Body of pancreas (tissue), 4 donors: ENCODE measurements at regions not wholly inside any gene's neighbourhood (a gene's known extent, or its start where the extent isn't known, plus 50 kb on each side); places are given as distances from the start of the nearest gene placed in this dataset.

Experiments
- ATAC-seq: fragments of 150-250 bp; one replicate; pipeline ENCODE4 v1.9.1; 2016
- DNase-seq, 4 donors: peaks; one replicate each; pipeline ENCODE4 v3.0.0-alpha.2; 2019
- H3K27ac ChIP-seq, 4 donors: fragments of 200-600 bp; sonication (generic); 1 replicate in 3 of 4; 2 replicates in 1 of 4; pipeline versions ENCODE4 v1.5.1 to v1.6.1; 2016 to 2019; ENCODE audit warnings: mild to moderate bottlenecking in 1 of 4, mixed read lengths in 1 of 4, moderate library complexity in 1 of 4
- H3K27me3 ChIP-seq, 2 donors: fragments of 200-600 bp; sonication (generic); one replicate each; pipeline ENCODE4 v1.6.0; 2016; ENCODE audit warnings: mild to moderate bottlenecking in 1 of 2
- H3K36me3 ChIP-seq, 2 donors: fragments of 200-600 bp; sonication (generic); replicated peaks in 1 of 2; 2 replicates each; pipeline ENCODE4 v1.5.1; 2016; ENCODE audit warnings: low read depth in 2 of 2; ENCODE audit not compliant: insufficient read depth in 1 of 2
- H3K4me1 ChIP-seq: fragments of 200-600 bp; sonication (generic); one replicate; pipeline ENCODE4 v1.6.0; 2016
- H3K4me3 ChIP-seq, 2 donors: fragments of 200-600 bp; sonication (generic); 1 replicate in 1 of 2; 2 replicates in 1 of 2; pipeline ENCODE4 v1.5.1; 2016 to 2019
- H3K9me3 ChIP-seq, 3 donors: fragments of 200-600 bp; sonication (generic); 1 replicate in 2 of 3; 2 replicates in 1 of 3; pipeline ENCODE4 v1.5.1; 2016
- POLR2A ChIP-seq, 3 donors: fragments of 450-650 bp; IDR thresholded peaks; one replicate each; pipeline ENCODE4 v1.6.1; 2016; ENCODE audit warnings: antibody characterized with exemption in 3 of 3, mild to moderate bottlenecking in 2 of 3
- WGBS, 2 donors: methylation state at CpG; one replicate each; pipeline ENCODE4 v1.1.5; 2017; 5-methylcytosine and 5-hydroxymethylcytosine counted together
- intact Hi-C: fragments of 100-400 bp; cut with DNase I; formaldehyde crosslinking; loops from one replicate; pipeline ENCODE4 v1.15.1; 2023
- TF ChIP-seq, protein P1 (sequence below), 7 experiments: fragments of 450-650 bp in 4 of 7; fragments of 200-600 bp in 3 of 7; sonication (generic) in 3 of 7; IDR thresholded peaks; one replicate each; pipeline ENCODE4 v1.5.1; 2016 to 2019; ENCODE audit warnings: antibody characterized with exemption in 7 of 7

DNA sequence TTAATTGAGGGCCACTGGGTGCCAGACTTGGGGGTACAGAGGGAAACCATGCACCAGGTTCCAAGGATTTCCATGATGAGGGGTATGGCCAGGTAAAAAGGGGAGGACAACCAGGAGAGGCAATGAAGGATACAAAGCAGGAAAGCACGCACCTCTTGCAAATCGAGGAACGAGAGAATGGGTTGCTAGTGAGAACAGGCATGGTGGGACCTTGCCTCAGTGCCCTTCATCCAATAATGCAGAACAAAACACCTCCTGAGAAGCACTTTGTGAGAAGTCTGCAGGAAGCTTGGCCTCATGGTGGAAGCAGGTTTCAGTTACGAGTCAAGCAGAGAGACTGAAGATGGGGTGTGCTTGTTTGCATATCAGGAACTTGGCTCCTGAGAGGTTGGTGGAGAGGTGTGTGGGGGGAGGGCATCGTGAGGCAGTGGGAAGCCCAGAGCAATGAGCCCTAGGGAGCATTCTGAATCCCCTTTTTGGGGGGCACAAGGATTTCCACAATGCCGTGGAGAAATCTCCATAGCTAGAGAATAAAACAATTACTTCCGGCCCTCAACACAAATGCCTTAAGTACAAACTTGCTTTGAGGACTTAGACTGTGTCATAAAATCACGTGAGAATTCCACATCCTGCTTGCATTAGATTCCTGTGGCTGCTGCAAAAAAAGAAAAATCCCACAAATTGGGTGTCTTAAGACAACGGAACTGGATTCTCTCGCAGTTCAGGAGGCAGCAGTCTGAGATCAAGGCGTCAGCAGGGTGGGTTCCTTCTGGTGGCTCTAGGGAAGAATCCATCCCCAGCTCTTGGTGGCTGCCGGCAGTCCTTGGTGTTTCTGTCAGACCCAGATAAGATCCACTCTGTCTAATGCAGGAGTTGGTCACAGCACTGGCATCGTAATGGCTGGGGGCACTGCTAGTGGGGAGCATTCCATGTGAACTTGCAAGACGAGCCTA lies 54.9 kb upstream of the BACE2 start:
- Histone ChIP-seq H3K36me3 (no peaks in the 10 kb centered on the region), H3K4me3 (no peak overlapping the region), H3K9me3 (no peaks in the 10 kb centered on the region), H3K27ac (no peak overlapping the region), H3K4me1 (no peaks in the 10 kb centered on the region), H3K27me3 (peaks cover 0 to 5% of the 10 kb centered on the region in 2 donors)
- intact Hi-C loops, result no loop called here
- ATAC-seq, result peak; percentile 30
- peak in 1 of 4 donors; percentile 12 for DNase-seq
- no peak for TF ChIP-seq POLR2A (IDR thresholded peaks at IDR 0.05)
- TF ChIP-seq, protein P1, sequence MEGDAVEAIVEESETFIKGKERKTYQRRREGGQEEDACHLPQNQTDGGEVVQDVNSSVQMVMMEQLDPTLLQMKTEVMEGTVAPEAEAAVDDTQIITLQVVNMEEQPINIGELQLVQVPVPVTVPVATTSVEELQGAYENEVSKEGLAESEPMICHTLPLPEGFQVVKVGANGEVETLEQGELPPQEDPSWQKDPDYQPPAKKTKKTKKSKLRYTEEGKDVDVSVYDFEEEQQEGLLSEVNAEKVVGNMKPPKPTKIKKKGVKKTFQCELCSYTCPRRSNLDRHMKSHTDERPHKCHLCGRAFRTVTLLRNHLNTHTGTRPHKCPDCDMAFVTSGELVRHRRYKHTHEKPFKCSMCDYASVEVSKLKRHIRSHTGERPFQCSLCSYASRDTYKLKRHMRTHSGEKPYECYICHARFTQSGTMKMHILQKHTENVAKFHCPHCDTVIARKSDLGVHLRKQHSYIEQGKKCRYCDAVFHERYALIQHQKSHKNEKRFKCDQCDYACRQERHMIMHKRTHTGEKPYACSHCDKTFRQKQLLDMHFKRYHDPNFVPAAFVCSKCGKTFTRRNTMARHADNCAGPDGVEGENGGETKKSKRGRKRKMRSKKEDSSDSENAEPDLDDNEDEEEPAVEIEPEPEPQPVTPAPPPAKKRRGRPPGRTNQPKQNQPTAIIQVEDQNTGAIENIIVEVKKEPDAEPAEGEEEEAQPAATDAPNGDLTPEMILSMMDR (IDR thresholded peaks at IDR 0.05), result no peak
- 27 to 33% methylated on average over 12 to 14 of the region's 14 CpGs for WGBS, 2 donors

DNA sequence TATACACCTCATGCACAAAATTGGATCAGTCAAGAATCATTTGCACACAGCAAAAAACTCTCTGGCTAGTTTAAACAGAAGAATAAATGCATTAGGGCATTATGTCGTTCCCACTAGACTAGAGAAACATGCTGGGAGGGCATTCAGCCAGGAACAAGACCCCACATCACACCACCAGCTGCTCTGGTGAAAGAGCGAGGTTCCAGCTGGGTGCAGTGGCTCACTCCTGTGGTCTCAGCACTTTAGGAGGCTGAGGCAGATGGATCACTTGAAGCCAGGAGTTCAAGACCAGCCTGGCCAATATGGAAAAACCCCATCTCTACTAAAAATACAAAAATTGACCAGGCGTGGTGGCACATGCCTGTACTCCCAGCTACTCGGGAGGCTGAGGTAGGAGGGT lies 52.1 kb upstream of the BACE2 start:
- TF ChIP-seq, protein P1 (IDR thresholded peaks at IDR 0.05), result no peak
- ATAC-seq, result no peak
- DNase-seq, result no peak
- intact Hi-C loops, result no loop called here
- Histone ChIP-seq H3K4me1 (no peaks in the 10 kb centered on the region), H3K9me3 (no peaks in the 10 kb centered on the region), H3K27me3 (no peaks in the 10 kb centered on the region), H3K4me3 (no peak overlapping the region), H3K36me3 (no peaks in the 10 kb centered on the region), H3K27ac (no peak overlapping the region)
- 49 to 62% methylated on average over 4 of the region's 4 CpGs for WGBS, 2 donors
